Small intestine (tissue), 7 donors: ENCODE measurements at regions not wholly inside any gene's neighbourhood (a gene's known extent, or its start where the extent isn't known, plus 50 kb on each side); places are given as distances from the start of the nearest gene placed in this dataset.
"Not testable (repeated sequence)": the region's sequence is repeated elsewhere in the genome, so short reads cannot be mapped to it uniquely, and the experiment has no call there.

Experiments used
- DNase-seq, 2 donors: peaks; one replicate each; pipeline versions ENCODE4 v3.0.0 to v3.0.0-alpha.2; 2013
- FAIRE-seq: peaks from 2 replicates; lab custom pipeline; 2012; peaks lifted over from hg19 to GRCh38; lab: Jason Lieb, UNC
- H3K27ac ChIP-seq, 3 donors: one replicate each; pipeline ENCODE4 v1.5.1; 2013; ENCODE audit warnings: low read length in 2 of 3, mild to moderate bottlenecking in 2 of 3, control low read depth in 1 of 3, inconsistent platforms in 1 of 3, low read depth in 1 of 3, moderate library complexity in 1 of 3
- H3K27me3 ChIP-seq, 3 donors: one replicate each; pipeline ENCODE4 v1.6.1; 2013; ENCODE audit warnings: low read length in 3 of 3, inconsistent platforms in 1 of 3; ENCODE audit not compliant: control insufficient read depth in 3 of 3, insufficient read depth in 3 of 3
- H3K36me3 ChIP-seq, 3 donors: one replicate each; pipeline ENCODE4 v1.6.1; 2013; ENCODE audit warnings: low read length in 3 of 3, inconsistent platforms in 1 of 3, low read depth in 1 of 3, mild to moderate bottlenecking in 1 of 3, moderate library complexity in 1 of 3; ENCODE audit not compliant: control insufficient read depth in 3 of 3, insufficient read depth in 2 of 3
- H3K4me1 ChIP-seq, 3 donors: one replicate each; pipeline ENCODE4 v1.6.1; 2013; ENCODE audit warnings: low read length in 2 of 3, inconsistent platforms in 1 of 3, low read depth in 1 of 3, mild to moderate bottlenecking in 1 of 3, moderate library complexity in 1 of 3; ENCODE audit not compliant: control insufficient read depth in 3 of 3, insufficient read depth in 2 of 3
- H3K4me3 ChIP-seq, 3 donors: one replicate each; pipeline ENCODE4 v1.5.1; 2013; ENCODE audit warnings: low read length in 3 of 3, control low read depth in 1 of 3, inconsistent platforms in 1 of 3, low read depth in 1 of 3, mild to moderate bottlenecking in 1 of 3, moderate library complexity in 1 of 3
- H3K9me3 ChIP-seq, 2 donors: one replicate each; pipeline ENCODE4 v1.6.1; 2013; ENCODE audit warnings: low read depth in 1 of 2, low read length in 1 of 2; ENCODE audit not compliant: control insufficient read depth in 2 of 2, insufficient read depth in 1 of 2
- WGBS, 3 donors: extraction: QIAGEN DNeasy Blood & Tissue Kit; methylation state at CpG; one replicate each; pipeline ENCODE4 v1.1.7; 2013; 5-methylcytosine and 5-hydroxymethylcytosine counted together
- donor health status: healthy with polysubstance abuse.
- donor health status: control.
- donor health status: control.
- donor health status: Bipolar disorder and iron deficiency.
- donor health status: healthy.

DNA sequence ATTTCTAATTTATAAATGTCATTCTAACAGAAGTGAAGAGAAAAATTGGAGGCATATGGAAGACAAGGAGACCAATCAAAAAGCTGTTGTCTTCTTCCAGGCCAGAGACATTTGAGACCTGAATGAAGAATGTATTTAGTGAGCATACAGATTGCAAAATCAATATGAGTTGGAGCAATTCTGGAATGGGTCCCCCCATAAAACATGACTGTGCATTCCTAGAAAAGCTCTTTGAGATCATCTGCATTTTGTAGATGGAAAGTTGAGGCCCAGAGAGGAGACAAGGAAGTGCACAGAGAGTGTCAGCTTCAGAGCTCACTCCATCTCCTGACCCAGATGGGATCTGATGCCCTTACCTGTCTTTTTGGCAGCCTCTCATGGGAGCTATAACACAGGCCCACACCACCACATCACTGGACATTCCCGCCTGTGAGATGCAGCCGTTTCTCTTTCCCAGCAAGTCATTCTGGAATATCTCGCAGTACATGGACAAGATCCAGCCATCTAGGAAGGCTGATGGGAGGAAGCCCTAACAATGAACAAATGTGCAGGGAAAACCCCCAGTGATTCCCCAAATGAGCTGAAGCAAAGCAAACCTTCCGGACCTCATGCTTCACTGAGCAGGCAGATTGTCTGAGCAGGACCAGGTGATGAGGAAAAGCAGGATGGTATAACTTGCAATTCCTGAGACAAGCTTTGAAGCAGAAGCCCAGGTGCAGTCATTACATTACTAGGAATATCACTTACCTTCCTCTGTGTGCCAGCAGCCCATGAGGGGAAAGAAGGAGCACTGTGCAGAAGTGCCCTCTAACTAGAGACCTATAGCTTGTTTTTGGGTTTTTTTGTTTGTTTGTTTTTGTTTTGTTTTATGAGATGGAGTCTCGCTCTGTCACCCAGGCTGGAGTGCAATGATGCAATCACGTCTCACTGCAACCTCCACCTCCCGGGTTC, 445.6 kb downstream of the PLPP3 start:
- Histone ChIP-seq H3K4me1 (no peaks in the 10 kb centered on the region), H3K27me3 (no peaks in the 10 kb centered on the region), H3K4me3 (no peak overlapping the region), H3K36me3 (no peaks in the 10 kb centered on the region), H3K9me3 (no peaks in the 10 kb centered on the region), H3K27ac (no peak overlapping the region)
- FAIRE-seq = no peak
- no peak for DNase-seq
- WGBS, 3 donors = 79 to 88% (median 80%) methylated on average over 7 of the region's 7 CpGs

GRCh38 chr1:56132520-56132919, 446.8 kb downstream of the PLPP3 start:
- WGBS, 3 donors = 34 to 55% (median 42%) methylated on average over 4 of the region's 4 CpGs
- DNase-seq = peak in 1 of 2 donors; percentile 29
- no peaks in the 10 kb centered on the region for H3K4me1 ChIP-seq
- no peak overlapping the region for H3K27ac ChIP-seq
- H3K4me3 ChIP-seq = no peak overlapping the region
- no peaks in the 10 kb centered on the region for H3K36me3 ChIP-seq
- FAIRE-seq = no peak
- H3K9me3 ChIP-seq = no peaks in the 10 kb centered on the region
- H3K27me3 ChIP-seq = no peaks in the 10 kb centered on the region

GRCh38 chr1:56129837-56130236, 449.5 kb downstream of the PLPP3 start:
- DNase-seq (no peak), FAIRE-seq (no peak)
- H3K36me3 ChIP-seq = no peaks in the 10 kb centered on the region
- H3K4me3 ChIP-seq = no peak overlapping the region
- H3K27ac ChIP-seq = no peak overlapping the region
- no peaks in the 10 kb centered on the region for H3K9me3 ChIP-seq
- WGBS, 3 donors = 68 to 78% (median 75%) methylated on average over 3 of the region's 3 CpGs
- H3K27me3 ChIP-seq = no peaks in the 10 kb centered on the region
- no peaks in the 10 kb centered on the region for H3K4me1 ChIP-seq

DNA sequence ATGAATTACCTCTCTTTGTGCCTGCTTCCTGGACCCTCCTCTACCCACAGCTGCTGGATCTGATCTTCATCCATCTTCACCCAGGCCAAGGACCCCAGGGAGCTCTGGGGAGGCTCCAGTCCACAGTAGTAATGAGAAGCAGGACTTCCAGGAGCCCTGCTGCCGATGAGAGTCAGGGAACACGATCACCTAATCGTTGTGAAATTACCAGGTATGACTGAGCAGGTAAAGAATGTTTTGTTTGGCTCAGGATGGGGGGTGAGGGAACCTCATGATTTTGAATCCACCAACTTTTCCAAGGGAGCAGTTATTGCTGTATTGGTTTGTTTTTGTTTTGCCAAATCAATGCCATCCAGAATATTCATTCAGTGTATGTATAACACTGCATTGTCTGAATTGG, 454.0 kb downstream of the PLPP3 start:
- H3K27me3 ChIP-seq = peaks cover 0 to 2% (median 0%) of the 10 kb centered on the region in 3 donors
- no peak overlapping the region for H3K4me3 ChIP-seq
- no peaks in the 10 kb centered on the region for H3K4me1 ChIP-seq
- DNase-seq (no peak), FAIRE-seq (no peak)
- no peaks in the 10 kb centered on the region for H3K9me3 ChIP-seq
- H3K27ac ChIP-seq = no peak overlapping the region
- WGBS, 3 donors = 86 to 93% (median 92%) methylated on average over 3 of the region's 3 CpGs
- H3K36me3 ChIP-seq = no peaks in the 10 kb centered on the region

- WGBS, 3 donors = 86 to 87% (median 86%) methylated on average over 3 of the region's 3 CpGs
- DNase-seq = no peak
- peaks cover 0 to 2% (median 0%) of the 10 kb centered on the region in 3 donors for H3K27me3 ChIP-seq
- H3K4me1 ChIP-seq = no peaks in the 10 kb centered on the region
- FAIRE-seq = no peak
- no peak overlapping the region for H3K27ac ChIP-seq
- no peaks in the 10 kb centered on the region for H3K36me3 ChIP-seq
- no peaks in the 10 kb centered on the region for H3K9me3 ChIP-seq
- H3K4me3 ChIP-seq = no peak overlapping the region
Measured at GRCh38 chr1:56123826-56124225, 455.5 kb downstream of the PLPP3 start.

- H3K36me3 ChIP-seq = no peaks in the 10 kb centered on the region
- no peak for FAIRE-seq
Measured at GRCh38 chr1:56123421-56123820, 455.9 kb downstream of the PLPP3 start.

GRCh38 chr1:56120021-56120420, 459.3 kb downstream of the PLPP3 start:
- no peak overlapping the region for H3K27ac ChIP-seq
- no peaks in the 10 kb centered on the region for H3K9me3 ChIP-seq
- no peak for DNase-seq
- no peaks in the 10 kb centered on the region for H3K36me3 ChIP-seq
- FAIRE-seq = no peak
- H3K4me3 ChIP-seq = no peak overlapping the region
- 52 to 71% (median 60%) methylated on average over 2 of the region's 2 CpGs for WGBS, 3 donors
- H3K27me3 ChIP-seq = peaks cover 0 to 2% (median 0%) of the 10 kb centered on the region in 3 donors
- no peaks in the 10 kb centered on the region for H3K4me1 ChIP-seq

More at GRCh38 chr1:56123421-56123820, 455.9 kb downstream of the PLPP3 start:
- Histone ChIP-seq H3K27me3 (peaks cover 0 to 2% (median 0%) of the 10 kb centered on the region in 3 donors), H3K27ac (no peak overlapping the region), H3K4me1 (no peaks in the 10 kb centered on the region), H3K9me3 (no peaks in the 10 kb centered on the region), H3K4me3 (no peak overlapping the region)
- no peak for DNase-seq

DNA sequence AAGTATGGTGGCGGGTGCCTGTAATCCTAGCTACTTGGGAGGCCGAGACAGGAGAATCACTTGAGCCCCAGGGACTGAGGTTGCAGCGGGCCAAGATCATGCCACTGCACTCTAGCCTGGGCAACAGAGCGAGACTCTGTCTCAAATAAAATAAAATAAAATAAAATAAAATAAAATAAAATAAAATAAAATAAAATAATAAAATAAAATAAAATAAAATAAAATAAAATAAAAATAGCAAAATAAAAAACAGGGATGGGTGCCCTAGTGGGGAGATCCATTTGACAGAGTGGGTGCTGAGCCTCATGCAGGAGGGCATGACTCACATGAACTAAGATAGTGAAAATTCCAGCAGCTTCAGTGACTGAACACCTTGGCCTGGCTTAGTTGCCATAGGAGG, 460.7 kb downstream of the PLPP3 start:
- not testable (repeated sequence) for H3K4me1 ChIP-seq, H3K27ac ChIP-seq, DNase-seq, H3K9me3 ChIP-seq, H3K36me3 ChIP-seq, H3K27me3 ChIP-seq, FAIRE-seq, H3K4me3 ChIP-seq
- WGBS, 3 donors = 85 to 96% (median 96%) methylated on average over 4 of the region's 4 CpGs
